ENCODE measurements at regions not wholly inside any gene's neighbourhood (a gene's known extent, or its start where the extent isn't known, plus 50 kb on each side); places are given as distances from the start of the nearest gene placed in this dataset.

DNA sequence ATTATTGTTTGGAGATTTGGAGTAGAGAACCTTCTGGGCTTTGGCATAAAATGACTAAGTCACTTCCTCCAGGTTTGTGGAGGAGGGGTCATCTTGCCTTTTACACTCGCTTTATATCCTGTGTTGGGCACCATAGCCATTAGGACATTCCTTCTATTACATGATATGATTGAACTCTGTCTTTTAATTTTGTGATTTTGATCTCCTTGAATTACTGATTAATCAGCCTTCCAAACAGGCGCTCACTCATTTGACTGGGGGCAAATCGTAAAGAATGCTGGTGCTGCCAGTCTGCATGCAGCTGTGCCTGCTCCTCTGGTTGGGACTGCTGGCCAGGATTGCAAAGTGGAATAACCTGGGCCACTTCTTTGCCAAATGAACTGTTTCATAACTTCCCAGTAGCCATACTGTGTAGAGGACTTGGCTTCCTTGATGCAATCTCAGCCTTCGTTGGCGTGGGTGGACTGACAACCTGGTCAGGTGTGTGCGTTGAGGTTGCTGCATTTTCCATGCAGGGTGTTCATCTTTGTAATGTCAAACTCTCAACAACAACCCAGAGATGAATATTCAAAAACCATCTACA lies 65.9 kb upstream of the RAB11FIP2 start:
- TF ChIP-seq, protein P1, sequence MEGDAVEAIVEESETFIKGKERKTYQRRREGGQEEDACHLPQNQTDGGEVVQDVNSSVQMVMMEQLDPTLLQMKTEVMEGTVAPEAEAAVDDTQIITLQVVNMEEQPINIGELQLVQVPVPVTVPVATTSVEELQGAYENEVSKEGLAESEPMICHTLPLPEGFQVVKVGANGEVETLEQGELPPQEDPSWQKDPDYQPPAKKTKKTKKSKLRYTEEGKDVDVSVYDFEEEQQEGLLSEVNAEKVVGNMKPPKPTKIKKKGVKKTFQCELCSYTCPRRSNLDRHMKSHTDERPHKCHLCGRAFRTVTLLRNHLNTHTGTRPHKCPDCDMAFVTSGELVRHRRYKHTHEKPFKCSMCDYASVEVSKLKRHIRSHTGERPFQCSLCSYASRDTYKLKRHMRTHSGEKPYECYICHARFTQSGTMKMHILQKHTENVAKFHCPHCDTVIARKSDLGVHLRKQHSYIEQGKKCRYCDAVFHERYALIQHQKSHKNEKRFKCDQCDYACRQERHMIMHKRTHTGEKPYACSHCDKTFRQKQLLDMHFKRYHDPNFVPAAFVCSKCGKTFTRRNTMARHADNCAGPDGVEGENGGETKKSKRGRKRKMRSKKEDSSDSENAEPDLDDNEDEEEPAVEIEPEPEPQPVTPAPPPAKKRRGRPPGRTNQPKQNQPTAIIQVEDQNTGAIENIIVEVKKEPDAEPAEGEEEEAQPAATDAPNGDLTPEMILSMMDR (IDR thresholded peaks at IDR 0.05; ENCODE audit: insufficient read depth, low read length), result no peak
- TF ChIP-seq GABPA (IDR thresholded peaks at IDR 0.05; ENCODE audit: low read depth) (no peak), POLR2AphosphoS5 (IDR thresholded peaks at IDR 0.05; ENCODE audit: low read depth) (no peak)

Measured in HL-60 (cell line).